NCI-H774 (cell line): ENCODE measurements at regions not wholly inside any gene's neighbourhood (a gene's known extent, or its start where the extent isn't known, plus 50 kb on each side); places are given as distances from the start of the nearest gene placed in this dataset.
"Not testable (repeated sequence)": the region's sequence is repeated elsewhere in the genome, so short reads cannot be mapped to it uniquely, and the experiment has no call there.

ENCODE experiments used
- DNase-seq: peaks from one replicate; lab custom pipeline; 2025; lab: John Stamatoyannopoulos, UW

DNA sequence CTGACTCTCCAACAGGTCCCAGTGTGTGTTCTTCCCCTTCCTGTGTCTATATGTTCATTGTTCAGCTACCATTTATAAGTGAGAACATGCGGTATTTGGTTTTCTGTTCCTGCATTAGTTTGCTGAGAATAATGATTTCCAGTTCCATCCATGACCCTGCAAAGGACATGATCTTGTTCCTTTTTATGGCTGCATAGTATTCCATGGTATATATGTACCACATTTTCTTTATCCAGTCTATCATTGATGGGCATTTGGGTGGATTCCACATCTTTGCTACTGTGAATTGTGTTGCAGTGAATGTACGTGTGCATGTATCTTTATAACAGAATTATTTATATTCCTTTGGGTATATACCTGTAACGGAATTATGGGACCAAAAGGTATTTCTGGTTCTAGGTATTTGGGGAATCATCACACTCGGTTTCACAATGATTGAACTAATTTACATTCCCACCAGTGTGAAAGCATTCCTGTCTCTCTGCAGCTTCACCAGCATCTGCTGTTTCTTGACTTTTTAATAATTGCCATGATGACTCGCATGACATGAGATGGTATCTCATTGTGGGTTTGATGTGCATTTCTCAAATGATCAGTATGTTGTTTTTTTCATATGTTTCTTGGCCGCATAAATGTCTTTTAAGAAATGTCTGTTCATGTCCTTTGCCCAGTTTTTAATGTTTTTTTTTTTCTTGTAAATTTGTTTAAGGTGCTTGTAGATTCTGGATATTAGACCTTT, 60.2 kb downstream of the LSMEM1 start:
- DNase-seq: no peak

DNA sequence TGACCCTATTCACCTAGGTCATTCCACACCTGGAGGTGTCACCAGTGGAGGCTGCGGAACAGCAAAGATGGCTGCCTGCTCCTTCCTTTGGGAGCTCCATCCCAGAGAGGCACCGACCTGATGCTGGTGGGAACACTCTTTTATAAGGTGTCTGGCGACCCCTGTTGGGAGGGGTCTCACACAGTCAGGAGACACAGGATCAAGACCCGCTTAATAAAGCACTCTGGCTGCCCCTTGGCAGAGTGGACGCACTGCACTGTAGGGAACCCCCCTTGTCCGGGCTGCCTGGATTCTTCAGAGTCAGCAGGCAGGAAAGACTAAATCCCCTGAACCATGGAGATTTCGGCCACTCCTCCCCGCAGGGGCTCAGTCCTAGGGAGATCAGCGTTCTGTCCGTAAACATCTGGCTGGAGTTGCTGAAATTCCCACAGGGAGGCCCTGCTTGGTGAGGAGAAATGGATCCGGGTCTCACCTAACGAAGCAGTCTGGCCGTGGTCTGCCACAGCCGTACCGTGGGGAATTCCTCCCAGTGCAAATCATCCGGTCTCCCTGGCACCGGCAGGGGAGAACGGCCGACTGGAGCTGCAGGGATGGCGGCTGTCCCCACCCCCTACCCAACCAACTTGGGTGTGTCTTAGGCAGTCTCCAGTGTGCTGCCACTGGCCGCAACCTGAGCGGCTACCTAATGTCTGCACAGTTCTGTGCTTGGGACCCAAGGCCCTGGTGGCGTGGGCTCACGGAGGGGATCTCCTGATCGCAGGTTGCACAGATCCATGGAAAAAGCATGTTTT, 66.1 kb downstream of the LSMEM1 start:
- no peak for DNase-seq

DNA sequence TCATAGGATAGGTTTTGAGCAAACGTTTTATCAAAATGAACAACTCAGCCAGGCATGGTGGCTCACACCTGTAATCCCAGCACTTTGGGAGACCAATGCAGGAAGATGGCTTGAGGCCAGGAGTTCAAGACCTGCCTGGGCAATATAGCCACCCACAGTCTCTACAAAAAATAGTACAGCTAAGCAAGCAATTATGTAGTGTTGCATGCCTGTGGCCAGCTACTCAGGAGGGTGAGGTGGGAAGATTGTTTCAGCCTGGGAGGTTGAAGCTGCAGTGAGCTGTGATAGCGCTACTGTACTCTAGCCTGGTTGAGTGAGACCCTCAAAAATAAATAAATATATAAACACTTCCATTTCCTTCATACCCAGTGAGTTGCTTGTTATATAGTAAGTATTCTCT, 67.1 kb downstream of the LSMEM1 start:
- no peak for DNase-seq

DNA sequence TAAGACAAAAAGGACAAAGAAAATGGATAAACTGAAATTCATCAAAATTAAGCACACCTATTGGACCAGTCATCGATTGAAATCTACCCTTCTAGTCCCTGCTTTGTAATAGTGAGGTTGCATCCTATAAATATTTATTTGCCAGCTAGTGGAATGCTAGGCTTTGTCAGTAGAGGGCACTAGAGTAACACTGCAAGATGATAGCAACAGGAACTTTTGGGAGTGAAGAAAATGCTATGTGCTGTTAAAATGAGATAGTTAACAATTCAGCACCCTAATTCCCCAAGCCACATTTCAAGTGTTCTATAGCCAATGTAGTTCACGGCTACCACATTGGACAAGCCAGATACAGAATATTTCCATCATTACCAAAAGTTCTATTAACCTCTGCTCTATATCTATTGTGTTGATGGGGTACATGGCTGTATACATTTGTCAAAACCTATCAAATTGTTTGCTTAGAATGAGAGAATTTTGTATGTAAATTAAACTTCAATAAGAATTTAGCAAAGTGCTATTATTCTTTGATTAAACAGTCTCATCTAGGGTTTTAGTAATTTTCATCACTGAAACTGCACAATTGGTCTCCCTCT, 69.8 kb downstream of the LSMEM1 start:
- no peak for DNase-seq

GRCh38 chr7:112551521-112551920, 70.7 kb downstream of the LSMEM1 start:
- DNase-seq: not testable (repeated sequence)

DNA sequence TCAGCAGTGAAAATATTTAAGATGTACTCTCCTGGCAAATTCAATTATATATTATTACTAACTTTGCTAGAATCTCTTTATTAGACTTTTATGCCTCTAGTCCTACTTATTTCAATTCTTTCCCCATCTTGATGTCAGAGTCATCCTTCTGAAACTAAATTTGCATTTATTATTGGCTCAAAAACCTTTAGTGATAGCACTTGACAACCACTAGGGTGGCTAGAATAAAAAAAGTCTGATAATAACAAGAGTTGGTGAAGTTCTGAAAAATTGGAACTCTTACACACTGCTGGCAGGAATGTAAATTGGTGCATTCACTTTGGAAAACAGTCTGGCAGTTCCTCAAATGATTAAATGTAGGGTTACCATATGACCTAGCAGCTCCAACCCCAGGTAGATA, 73.8 kb downstream of the LSMEM1 start:
- DNase-seq: no peak

DNA sequence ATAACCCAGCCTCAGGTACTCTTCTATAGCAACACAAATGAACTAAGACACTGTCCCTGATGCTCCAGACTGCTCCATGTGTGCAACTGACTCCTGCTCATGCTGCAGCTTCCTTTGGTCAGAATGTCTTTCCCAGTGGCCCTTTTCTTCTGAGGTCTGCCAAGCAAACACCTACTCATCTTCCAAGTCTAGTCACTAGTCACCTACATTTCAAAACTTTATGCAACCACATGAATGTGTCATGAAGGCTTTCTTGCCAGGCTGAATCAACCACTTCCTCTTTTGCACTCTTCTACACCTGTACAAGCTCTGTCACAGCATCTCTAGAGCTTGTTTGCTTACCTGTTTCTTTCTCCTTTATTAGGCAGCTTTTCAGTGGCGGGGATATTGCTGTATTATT, 75.8 kb downstream of the LSMEM1 start:
- no peak for DNase-seq

- no peak for DNase-seq
These were observed 85.9 kb downstream of the LSMEM1 start for GRCh38 chr7:112566442-112567324.

DNA sequence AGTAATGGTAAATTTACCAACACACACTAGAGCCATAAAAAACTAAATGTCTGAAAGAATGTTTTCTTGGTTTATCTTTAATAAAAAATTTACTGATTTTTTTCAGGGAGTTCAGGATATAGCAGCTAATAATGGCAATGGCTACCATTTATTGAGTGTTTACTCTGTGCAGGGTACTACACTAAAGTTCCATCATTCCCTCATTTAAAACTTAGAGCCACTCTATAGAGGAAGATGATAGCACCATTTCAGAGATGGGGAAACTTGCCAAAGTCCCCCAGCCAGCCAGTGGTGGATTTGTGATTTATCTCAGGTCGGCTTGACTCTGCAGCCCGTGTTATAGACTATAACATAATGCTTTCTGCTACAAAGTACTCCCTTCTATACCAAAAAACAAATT, 86.6 kb downstream of the LSMEM1 start:
- DNase-seq: no peak

- DNase-seq: no peak
These were observed 91.2 kb downstream of the LSMEM1 start for GRCh38 chr7:112571852-112572607.

GRCh38 chr7:112572669-112573301, 92.0 kb downstream of the LSMEM1 start:
- DNase-seq: no peak

DNA sequence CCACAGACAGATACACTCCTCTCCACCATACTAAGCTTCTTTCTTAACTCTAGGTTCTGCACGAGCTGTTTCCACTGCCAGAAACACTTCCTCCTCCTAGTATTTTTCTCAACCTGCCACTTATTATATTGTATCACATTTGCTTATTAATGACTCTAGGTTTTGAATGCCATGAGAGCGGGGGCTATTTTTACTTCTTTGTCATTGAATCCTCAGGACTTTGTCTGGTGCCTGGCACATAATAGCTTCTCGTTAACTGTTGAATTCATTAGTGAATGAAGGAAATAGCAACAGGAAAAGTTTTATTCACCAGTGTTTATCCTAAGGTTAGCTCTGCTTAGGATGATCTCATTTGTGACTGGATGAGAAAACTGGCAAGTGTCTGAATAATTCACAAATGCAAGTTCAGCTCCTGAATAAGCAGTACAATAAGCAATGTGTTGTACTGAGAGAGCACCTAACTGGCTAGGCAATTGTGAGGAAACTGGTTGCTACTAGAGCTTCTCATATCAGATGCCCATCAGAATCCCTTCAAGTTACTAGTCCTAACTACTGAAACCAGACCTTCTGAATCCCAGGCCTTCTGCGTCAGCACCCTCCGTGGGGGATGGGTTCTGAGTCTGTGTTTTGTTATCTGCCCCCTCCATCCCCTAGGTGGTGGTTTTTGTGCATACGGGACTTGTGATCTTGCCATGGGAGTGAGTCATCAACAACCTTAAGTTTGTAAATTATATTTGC, 92.7 kb downstream of the LSMEM1 start:
- DNase-seq: no peak

DNA sequence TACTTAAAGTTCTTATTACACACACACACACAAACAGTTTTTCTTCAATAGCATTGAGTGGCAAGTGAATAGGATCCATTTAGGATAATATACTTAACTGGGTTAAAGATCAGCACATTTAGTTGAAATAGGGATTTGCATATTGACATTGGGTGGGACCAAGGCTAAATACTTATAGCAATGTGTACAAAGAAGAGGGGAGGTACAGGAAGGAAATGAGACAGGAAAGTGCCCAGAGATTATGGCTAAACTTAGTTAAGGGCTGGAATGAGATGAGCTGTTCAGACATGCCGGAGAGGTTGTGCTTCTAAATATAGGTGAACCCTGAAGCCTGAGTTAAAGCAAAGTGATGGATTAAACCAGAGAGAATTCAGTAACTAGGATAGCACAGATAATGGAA, 95.1 kb downstream of the LSMEM1 start:
- DNase-seq: no peak

- DNase-seq: no peak
These were observed 98.6 kb downstream of the LSMEM1 start for GRCh38 chr7:112579388-112579787.

DNA sequence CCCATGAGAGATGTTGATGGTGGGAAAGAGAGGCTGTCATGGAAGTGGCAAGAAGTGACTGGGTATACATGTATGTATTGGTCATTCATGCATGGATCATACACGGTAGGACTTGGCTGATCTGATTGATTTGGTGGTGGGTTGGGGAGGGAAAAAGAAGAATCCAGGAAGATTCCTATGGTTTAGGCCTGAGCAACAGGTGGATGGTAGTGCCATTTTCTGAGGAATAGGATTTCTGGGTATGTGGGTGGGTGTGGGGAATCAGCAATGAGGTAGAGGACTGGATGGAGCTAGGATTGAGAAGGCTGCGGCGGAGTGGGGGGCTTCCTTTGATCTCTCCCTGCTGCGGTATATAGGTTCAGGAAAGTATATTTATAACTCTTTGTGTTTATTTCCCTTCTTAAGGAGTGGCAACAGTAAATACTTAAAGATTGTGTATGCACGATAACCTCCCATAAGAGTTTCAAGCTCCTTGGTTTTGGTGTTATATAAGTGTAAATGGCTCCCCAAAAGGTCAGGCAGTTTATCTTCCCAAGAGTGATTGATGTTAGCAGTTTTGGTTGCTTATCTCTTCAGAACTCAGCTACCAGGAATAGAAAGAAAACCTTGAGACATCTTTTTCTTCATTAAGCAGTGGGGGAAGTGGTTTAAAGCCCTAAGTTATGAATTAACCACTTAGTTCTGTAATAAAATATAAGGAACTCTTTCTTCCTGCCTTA, 100.1 kb downstream of the LSMEM1 start:
- DNase-seq: no peak

DNA sequence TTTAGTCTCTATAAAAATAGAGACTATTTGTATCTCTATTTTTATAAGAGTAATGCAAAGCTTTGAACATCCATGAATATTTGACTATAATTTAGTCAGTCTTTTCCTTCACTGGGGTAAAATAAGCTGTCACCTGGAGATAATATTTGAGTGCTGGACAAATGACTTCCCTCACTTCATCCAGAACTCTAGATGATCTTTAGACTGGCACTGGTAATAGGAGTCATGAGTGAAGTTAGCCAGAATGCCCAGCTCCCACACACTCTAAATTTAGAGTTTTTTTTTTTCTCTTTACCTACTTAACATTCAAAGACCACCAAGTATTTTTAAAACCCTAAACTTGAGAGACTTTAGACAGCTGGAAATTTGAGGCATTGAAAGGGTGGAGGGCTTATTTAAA, 100.7 kb downstream of the LSMEM1 start:
- no peak for DNase-seq

GRCh38 chr7:112584290-112584689, 103.5 kb downstream of the LSMEM1 start:
- no peak for DNase-seq

GRCh38 chr7:112587504-112587903, 106.7 kb downstream of the LSMEM1 start:
- no peak for DNase-seq

- DNase-seq: not testable (repeated sequence)
These were observed 111.9 kb downstream of the LSMEM1 start for GRCh38 chr7:112592565-112593263.
